ENCODE measurements at regions not wholly inside any gene's neighbourhood (a gene's known extent, or its start where the extent isn't known, plus 50 kb on each side); places are given as distances from the start of the nearest gene placed in this dataset.

DNA sequence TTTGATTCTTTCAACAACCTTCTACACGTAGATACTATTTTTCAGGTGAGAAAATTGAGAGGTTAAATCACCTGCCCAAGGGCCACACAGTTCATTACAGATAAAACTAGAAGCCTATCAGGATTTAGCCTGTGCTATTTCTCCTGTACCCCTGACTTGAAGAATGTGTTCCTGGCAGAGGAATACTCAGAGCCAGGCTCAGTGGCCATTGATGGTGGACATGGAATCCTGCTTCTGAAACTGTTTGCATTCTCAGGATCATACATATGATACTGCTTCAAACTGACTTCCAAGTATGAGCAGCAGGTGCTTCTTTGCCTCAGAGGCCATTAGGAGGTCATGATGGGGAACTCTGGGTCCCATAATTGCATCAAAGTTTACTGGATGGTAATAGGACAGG is 348.6 kb downstream of the ADRA2A start:
- no peak for FAIRE-seq
- no peak overlapping the region for H2BK20ac ChIP-seq (ENCODE audit: low read length)
- H3K4me1 ChIP-seq (replicated peaks in 1 of 4; ENCODE audit: control insufficient read depth in 3 of 4, insufficient read depth in 4 of 4, low read length in 3 of 4), result no peaks in the 10 kb centered on the region
- H2AFZ ChIP-seq (ENCODE audit: low read length), result no peak overlapping the region
- no peak overlapping the region for H4K8ac ChIP-seq (ENCODE audit: extremely low read depth, insufficient read depth, low read length)
- H3K27ac ChIP-seq (ENCODE audit: low read depth, low read length), result no peak overlapping the region
- no peaks in the 10 kb centered on the region for H3K79me1 ChIP-seq (ENCODE audit: low read depth, low read length)
- no peak overlapping the region for H3K14ac ChIP-seq (ENCODE audit: insufficient read length)
- H4K91ac ChIP-seq (replicated peaks; ENCODE audit: insufficient read length, low read length), result no peak overlapping the region
- H2BK120ac ChIP-seq (replicated peaks; ENCODE audit: low read depth, low read length), result no peak overlapping the region
- H4K5ac ChIP-seq (ENCODE audit: insufficient read length, low read depth, low read length), result no peak overlapping the region
- H2BK5ac ChIP-seq (ENCODE audit: low read depth, low read length), result no peak overlapping the region
- no peak overlapping the region for H3K4me3 ChIP-seq (ENCODE audit: extremely low read depth in 1 of 4, insufficient read depth in 2 of 4, low read depth in 3 of 4, low read length in 4 of 4)
- no peak overlapping the region for H3K23ac ChIP-seq (ENCODE audit: insufficient read length)
- H3K4ac ChIP-seq (replicated peaks; ENCODE audit: insufficient read length, low read depth, low read length), result no peak overlapping the region
- no peak overlapping the region for H3K18ac ChIP-seq (ENCODE audit: extremely low read depth, low read length)
- H2BK12ac ChIP-seq (ENCODE audit: low read depth, low read length), result no peak overlapping the region
- no peak overlapping the region for H2AK5ac ChIP-seq (ENCODE audit: low read depth, low read length)
- POLR2A ChIA-PET (ENCODE audit: partially characterized antibody), result no interaction called here
- no peaks in the 10 kb centered on the region for H3K36me3 ChIP-seq (ENCODE audit: control insufficient read depth in 2 of 4, insufficient read depth in 4 of 4, low read length in 3 of 4)
- no peak overlapping the region for H3K56ac ChIP-seq (replicated peaks; ENCODE audit: insufficient read length, low read depth, low read length)
- no peaks in the 10 kb centered on the region for H3K27me3 ChIP-seq (replicated peaks in 1 of 4; ENCODE audit: control insufficient read depth in 3 of 4, extremely low read depth in 1 of 4, insufficient read depth in 3 of 4, low read length in 3 of 4)
- CTCF ChIA-PET (ENCODE audit: partially characterized antibody), result no interaction called here
- no peak overlapping the region for H2BK15ac ChIP-seq (ENCODE audit: low read length)
- H3K23me2 ChIP-seq (ENCODE audit: low read depth, low read length), result no peaks in the 10 kb centered on the region
- no peak overlapping the region for H3K9ac ChIP-seq (replicated peaks in 1 of 4; ENCODE audit: extremely low read depth in 1 of 4, low read depth in 3 of 4, low read length in 3 of 4)
- no peaks in the 10 kb centered on the region for H4K20me1 ChIP-seq (replicated peaks in 1 of 2; ENCODE audit: control insufficient read depth in 1 of 2, insufficient read depth in 2 of 2, low read length in 2 of 2)
- H3K9me3 ChIP-seq (ENCODE audit: insufficient read depth in 2 of 2, low read depth in 1 of 2, low read length in 1 of 2), result no peaks in the 10 kb centered on the region
- no peak for DNase-seq (ENCODE audit: low read depth in 1 of 2, low spot score in 2 of 2)
- H3K4me2 ChIP-seq (ENCODE audit: insufficient read depth in 1 of 2, low read depth in 2 of 2, low read length in 2 of 2), result no peak overlapping the region
- no peaks in the 10 kb centered on the region for H3K79me2 ChIP-seq (ENCODE audit: control insufficient read depth in 1 of 2, insufficient read depth in 2 of 2, low read length in 2 of 2)
- 94% methylated on average over 1 of the region's 1 CpG; no CpG with 5 or more reads in 1 of the 2 experiments for WGBS, 2 experiments (ENCODE audit: extremely low coverage in 1 of 2, insufficient coverage in 1 of 2, insufficient read length in 1 of 2, insufficient replicate concordance in 2 of 2, low coverage in 1 of 2, low lambda C conversion rate in 2 of 2, missing lambda C conversion rate in 1 of 2)
- TF ChIP-seq KDM1A (IDR thresholded peaks at IDR 0.05; ENCODE audit: borderline replicate concordance, low read length) (no peak), BCL11A (IDR thresholded peaks at IDR 0.05; ENCODE audit: low read depth in 2 of 2, low read length in 2 of 2) (no peak), SP4 (IDR thresholded peaks at IDR 0.05; ENCODE audit: low read length) (no peak)

Measured in H1 (cell line).